GM13977 (cell line): ENCODE measurements at regions not wholly inside any gene's neighbourhood (a gene's known extent, or its start where the extent isn't known, plus 50 kb on each side); places are given as distances from the start of the nearest gene placed in this dataset.

Source experiments
- DNase-seq: peaks from one replicate; pipeline ENCODE4 v3.0.0; 2012; ENCODE audit warnings: low spot score
- in situ Hi-C: fragments of 300-500 bp; cut with MboI; formaldehyde crosslinking; loops from one replicate; pipeline ENCODE4 v1.12.0; 2022; ENCODE audit warnings: low sequenced_read_pairs, low pct_unique_long_range_greater_than_20kb, mixed read lengths, inconsistent platforms; ENCODE audit not compliant: unreplicated experiment
- TF ChIP-seq, protein P1 (sequence below): IDR thresholded peaks from 2 replicates; pipeline ENCODE4 v1.5.1; 2012; ENCODE audit warnings: mild to moderate bottlenecking, control low read depth; ENCODE audit not compliant: insufficient read depth; ENCODE audit errors: extremely low read depth, missing control alignments

DNA sequence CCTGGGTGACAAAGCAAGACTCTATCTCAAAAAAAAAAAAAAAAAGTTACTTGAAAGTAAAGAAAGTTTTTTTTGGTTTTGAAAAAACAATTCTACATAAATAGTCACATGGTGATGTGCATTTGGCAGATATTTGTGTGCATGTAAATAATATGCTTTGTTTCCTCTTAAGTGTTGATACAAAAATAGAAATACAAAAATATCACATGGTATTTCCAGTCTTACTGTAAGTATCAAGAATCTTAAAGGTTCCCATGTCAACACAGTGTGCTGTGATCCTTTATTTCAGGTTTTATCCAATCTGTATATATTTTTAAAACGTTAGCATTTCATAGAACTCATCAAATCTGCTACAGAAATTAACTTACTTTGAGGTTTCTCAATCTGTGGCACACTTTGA, 521.9 kb downstream of the TLE4 start:
- TF ChIP-seq, protein P1, sequence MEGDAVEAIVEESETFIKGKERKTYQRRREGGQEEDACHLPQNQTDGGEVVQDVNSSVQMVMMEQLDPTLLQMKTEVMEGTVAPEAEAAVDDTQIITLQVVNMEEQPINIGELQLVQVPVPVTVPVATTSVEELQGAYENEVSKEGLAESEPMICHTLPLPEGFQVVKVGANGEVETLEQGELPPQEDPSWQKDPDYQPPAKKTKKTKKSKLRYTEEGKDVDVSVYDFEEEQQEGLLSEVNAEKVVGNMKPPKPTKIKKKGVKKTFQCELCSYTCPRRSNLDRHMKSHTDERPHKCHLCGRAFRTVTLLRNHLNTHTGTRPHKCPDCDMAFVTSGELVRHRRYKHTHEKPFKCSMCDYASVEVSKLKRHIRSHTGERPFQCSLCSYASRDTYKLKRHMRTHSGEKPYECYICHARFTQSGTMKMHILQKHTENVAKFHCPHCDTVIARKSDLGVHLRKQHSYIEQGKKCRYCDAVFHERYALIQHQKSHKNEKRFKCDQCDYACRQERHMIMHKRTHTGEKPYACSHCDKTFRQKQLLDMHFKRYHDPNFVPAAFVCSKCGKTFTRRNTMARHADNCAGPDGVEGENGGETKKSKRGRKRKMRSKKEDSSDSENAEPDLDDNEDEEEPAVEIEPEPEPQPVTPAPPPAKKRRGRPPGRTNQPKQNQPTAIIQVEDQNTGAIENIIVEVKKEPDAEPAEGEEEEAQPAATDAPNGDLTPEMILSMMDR = no peak

DNA sequence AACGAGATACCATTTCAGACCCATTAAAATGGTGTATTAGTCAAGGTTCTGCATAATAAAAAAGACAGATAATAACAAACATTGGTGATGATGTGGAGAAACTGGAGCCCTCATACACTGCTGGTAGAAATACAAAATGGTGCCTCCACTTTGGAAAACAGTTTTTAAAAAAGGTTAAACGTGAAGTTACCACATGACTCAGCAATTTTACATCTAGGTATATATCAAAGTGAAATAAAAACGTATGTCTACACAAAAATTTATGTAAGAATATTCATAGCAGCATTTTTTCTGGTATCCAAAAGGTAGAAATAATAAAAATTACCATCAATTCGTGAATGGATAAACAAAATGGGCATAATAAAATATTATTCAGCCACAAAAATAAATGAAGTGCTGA, 519.8 kb downstream of the TLE4 start:
- TF ChIP-seq, protein P1 = no peak
- no peak for DNase-seq
- in situ Hi-C loops = no loop called here

More for the DNA sequence above, 521.9 kb downstream of the TLE4 start:
- DNase-seq = no peak
- in situ Hi-C loops = no loop called here

DNA sequence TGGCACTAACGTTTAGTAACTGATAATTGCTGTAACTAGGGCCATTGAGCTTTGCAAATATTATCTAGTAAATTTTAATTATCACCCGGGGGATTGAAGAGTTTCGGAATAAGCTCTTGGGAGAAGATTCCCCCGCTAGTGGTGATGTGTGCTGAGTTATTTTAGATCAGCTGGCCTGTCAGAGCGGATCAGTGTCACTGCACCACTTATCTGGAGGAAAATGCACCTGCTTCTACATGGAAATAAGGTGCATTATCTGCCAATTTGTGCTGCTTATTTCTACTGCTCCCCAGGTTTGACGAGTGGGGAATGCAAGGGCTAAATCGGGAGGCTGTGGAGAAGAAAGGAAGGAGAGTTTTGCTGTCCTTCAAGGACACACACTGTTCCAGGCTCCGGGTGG, 518.6 kb downstream of the TLE4 start:
- in situ Hi-C loops = no loop called here
- DNase-seq = no peak

DNA sequence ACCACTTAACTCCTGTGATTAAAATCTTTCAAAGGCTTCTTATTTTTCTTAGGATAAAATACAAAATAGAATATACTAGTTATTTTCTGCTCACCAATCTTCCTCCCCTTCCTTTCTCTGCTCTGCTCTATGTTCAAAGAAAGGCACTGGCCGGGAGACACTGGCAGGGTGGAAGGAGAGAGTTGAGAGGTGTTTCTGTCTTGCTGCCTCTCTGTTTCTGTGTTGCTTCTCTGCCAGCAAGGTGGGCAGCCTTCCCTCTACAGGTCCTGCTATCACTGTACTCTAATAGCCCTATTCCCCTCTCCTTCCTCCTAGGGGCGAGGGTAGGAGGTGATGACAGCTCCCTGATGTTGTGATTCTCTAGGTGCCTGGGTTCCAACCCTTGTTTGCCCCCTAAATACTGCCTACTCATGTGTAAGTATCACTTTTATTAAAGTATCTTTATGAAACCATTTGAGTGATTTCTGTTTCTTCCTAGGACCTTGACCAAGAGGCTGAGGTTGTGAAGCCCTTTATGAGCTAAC, 515.1 kb downstream of the TLE4 start:
- in situ Hi-C loops = no loop called here
- TF ChIP-seq, protein P1 = no peak
- DNase-seq = no peak

More for the DNA sequence above, 518.6 kb downstream of the TLE4 start:
- TF ChIP-seq, protein P1 = no peak

DNA sequence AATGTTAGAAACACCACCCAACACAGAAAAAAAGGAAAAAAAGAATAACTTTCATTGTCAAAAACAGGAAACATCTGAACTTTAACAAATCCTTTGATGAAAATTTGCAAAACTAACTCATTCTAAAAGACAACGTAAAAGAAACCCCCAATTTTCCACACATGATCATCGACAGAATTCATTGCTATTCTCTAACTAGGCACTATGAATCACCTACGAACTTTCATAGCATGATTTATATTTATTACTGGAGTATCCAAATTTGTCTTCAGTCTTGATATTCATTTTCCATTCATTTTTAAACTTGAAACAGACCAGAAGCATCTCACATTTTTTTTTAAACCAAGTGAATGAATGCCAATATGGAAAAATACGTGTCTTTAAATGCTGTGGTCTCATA, 514.6 kb downstream of the TLE4 start:
- TF ChIP-seq, protein P1 = no peak
- in situ Hi-C loops = no loop called here
- DNase-seq = no peak

DNA sequence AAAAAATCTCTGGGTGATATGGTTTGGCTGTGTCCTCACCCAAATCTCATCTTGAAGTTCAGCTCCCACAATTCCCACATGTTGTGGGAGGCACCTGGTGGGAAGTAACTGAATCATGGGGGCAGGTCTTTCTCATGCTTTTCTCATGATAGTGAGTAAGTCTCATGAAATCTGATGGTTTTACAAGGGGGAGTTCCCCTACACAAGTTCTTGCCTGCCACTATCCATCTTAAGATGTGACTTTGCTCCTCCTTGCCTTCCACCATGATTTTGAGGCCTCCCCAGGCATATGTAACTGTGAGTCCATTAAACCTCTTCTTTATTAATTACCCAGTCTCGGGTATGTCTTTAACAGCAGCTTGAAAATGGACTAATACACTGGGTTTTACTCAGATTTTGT, 513.9 kb downstream of the TLE4 start:
- TF ChIP-seq, protein P1 = no peak
- DNase-seq = no peak
- in situ Hi-C loops = no loop called here

DNA sequence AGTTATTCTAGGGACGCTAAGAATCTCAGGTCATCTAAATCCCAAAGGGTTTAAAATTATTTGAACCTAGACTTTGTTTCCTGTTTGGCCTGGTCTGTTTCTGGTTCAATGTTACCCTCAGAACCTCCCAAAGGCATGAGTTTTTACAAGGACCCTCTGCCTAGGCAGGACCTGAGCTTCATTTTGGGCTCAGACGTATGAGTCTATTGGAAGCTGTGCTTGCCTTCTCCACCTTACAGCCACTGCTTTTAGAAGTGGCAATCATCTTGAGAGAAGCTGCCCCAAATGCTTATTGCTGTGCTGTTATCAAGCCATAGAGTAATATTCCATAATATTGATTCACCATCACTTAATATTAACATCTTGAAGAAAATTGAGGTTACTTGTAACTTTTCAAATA, 510.4 kb downstream of the TLE4 start:
- no peak for DNase-seq
- TF ChIP-seq, protein P1 = no peak
- in situ Hi-C loops = no loop called here
